ENCODE measurements at regions not wholly inside any gene's neighbourhood (a gene's known extent, or its start where the extent isn't known, plus 50 kb on each side); places are given as distances from the start of the nearest gene placed in this dataset.

DNA sequence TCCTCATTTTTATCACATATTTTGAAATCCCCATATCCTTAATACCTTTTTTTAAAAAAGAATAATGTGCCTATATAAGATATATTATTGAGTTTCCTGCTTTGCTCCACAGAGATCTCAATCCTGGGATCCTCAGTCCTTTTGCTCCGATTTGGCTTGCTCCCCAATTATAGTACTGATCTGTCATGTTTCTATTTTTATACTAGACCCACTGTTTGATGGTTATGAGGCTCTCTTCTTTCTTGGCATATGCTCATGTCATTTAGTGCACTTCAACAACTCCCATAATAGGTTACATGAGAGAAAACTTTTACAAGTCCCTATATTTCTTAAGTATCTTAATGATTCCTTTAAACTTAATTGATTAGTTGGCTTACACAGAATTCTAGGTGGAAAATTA is 958.5 kb upstream of the EPHA7 start:
- no peak for DNase-seq (ENCODE audit: low read depth in 2 of 2)

DNA sequence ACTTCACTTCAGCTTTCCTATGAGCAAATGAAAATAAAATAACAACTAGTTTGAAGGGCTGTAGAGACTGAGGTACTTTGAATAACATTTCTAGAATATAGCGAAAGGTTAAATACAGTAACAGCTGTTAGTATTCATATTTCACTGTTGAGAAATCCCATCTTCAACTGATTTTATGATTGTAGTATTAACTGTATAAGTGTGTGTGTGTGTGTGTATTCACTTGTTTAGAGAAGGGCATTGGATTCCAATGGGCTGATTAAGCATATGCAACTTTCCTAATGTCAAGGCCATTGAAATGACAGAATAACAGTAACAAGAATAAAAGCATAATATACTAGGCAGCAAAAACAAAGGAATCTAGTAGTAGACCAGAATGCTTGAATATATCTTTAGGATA is 957.5 kb upstream of the EPHA7 start:
- no peak for DNase-seq (ENCODE audit: low read depth in 2 of 2)

GRCh38 chr6:94372229-94372628 is 952.9 kb upstream of the EPHA7 start:
- no peak for DNase-seq (ENCODE audit: low read depth in 2 of 2)

DNA sequence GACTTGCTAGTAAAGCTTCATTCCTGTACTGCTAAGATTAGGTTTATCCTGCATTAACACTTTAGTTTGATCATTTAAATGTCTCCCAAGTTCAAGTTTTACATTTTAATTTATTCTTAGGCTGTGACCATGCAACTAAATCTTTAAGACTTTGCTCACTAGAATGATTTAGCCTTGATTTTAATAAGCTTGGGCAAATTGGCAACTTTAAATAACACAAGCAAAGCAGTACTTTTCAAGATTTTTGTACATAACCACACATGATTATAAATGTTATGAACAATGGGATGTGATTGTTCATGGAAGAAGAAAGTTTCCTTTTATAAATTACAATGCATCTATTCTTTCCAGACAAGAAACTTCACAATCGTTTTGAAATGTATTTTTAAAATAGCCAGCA is 948.0 kb upstream of the EPHA7 start:
- no peak for DNase-seq (ENCODE audit: low read depth in 2 of 2)

GRCh38 chr6:94362061-94362864 is 942.9 kb upstream of the EPHA7 start:
- DNase-seq (ENCODE audit: low read depth in 2 of 2): no peak

GRCh38 chr6:94361304-94362060 is 942.1 kb upstream of the EPHA7 start:
- no peak for DNase-seq (ENCODE audit: low read depth in 2 of 2)

- DNase-seq (ENCODE audit: low read depth in 2 of 2): no peak
Measured at GRCh38 chr6:94357381-94357980, 938.1 kb upstream of the EPHA7 start.

GRCh38 chr6:94350833-94351232 is 931.5 kb upstream of the EPHA7 start:
- no peak for DNase-seq (ENCODE audit: low read depth in 2 of 2)

- DNase-seq (ENCODE audit: low read depth in 2 of 2): no peak
Measured at GRCh38 chr6:94349227-94349626, 929.9 kb upstream of the EPHA7 start.

DNA sequence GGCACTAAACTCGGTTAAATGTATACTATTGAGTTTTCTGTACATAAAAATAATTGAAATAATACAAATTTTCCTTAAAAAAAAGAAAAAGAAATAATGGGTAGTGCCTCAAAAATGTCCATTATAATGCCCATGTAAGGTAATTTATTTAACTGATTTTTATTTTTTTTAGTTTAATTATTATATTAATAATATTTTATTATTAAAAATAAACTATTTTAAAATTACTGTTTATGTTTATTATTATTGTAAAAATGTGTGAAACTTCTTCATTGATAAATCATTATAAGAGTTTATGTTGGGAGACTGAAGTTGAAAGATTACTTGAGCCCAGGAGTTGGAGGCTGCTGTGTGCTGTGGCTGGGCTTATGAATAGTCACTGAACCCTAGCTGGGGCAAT is 925.5 kb upstream of the EPHA7 start:
- DNase-seq (ENCODE audit: low read depth in 2 of 2): no peak

- DNase-seq (ENCODE audit: low read depth in 2 of 2): no peak
Measured at GRCh38 chr6:94341173-94341572, 921.8 kb upstream of the EPHA7 start.

DNA sequence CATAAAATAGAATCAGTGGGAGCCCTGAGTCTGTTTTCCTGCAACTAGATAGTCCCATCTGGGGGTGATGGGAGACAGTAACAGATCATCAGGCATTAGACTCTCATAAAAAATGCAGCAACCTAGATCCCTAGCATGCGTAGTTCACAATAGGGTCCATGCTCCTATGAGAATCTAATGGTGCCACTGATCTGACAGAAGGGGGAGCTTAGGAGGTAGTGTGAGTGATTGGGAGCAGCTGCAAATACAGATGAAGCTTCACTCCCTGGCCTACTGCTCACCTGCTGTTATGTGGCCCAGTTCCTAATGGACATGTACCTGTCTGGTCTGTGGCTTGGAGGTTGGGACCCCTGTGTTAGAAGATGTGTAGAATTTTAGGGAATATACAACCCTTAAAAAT is 904.5 kb upstream of the EPHA7 start:
- DNase-seq (ENCODE audit: low read depth in 2 of 2): peak in 1 of 2 donors; percentile 18

DNA sequence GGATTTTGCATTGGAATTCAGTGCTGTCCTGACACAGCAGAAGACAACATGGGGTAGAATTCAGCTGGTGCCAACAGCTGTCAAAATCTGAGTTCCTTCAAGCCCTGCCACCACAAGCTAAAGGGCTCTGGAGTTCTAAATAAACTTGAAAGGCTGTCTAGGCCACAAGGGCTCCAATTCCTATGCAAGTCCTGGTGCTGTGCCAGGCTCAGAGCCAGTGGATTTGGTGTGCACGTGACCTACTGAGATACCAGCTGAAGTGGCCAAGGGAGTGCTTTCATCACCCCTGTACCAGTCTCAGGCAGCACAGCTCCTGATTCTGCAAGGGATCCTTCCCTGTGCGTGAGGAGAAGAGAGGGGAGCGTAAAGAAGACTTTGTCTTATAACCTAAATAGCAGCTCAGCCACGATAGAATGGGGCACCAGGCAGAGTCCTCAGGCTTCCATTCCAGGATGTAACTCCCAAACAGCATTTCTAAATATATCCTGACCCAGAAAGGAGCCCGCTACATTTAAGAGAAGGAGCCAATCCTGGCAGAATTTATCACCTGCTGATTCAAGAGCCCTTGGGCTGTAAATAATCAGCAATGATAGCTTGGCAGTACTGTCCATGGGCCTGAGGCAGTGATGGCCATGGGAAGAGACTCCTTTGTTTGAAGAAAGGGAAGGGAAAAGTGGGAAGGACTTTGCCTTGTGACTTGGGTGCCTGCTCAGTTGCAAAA is 881.2 kb upstream of the EPHA7 start:
- DNase-seq (ENCODE audit: low read depth in 2 of 2): no peak

GRCh38 chr6:94289131-94289530 is 869.8 kb upstream of the EPHA7 start:
- DNase-seq (ENCODE audit: low read depth in 2 of 2): no peak

DNA sequence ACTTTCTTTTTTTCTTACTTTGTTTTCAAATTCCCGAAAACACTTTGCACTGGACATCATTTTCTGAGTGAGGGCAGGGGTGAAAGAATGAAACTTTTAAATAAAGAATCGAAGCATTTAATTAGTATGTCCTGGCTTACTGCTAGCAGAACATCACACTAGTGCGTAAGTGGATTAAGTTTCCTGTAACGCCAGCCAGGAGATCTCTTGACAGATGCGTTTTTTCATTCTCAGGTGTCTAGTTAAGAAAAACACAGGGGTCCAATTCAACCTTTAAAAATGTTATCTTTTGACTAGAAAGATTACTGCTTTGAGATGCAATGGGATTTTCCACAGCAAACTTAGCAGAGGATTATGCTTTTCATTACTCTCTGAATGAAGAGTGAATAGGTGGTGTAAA is 858.8 kb upstream of the EPHA7 start:
- no peak for DNase-seq (ENCODE audit: low read depth in 2 of 2)

DNA sequence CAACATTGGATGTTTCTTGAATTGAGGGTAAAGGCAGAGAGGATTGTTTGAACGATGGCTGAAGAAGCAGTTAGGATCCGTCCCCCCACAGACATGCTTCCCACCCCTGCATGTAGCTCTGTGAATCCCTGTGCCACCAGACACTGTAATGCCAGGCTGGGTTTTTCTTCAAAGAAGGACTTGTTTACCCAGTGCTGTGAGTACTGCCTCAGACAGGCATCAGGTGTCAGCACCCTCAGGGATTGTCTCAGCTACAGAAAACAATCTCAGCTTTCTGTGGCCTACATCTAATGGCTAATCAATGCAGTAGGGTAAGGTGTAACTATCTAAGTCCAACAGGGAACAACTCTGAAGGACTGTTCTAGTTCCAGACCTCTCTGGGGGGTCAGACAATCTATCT is 853.0 kb upstream of the EPHA7 start:
- no peak for DNase-seq (ENCODE audit: low read depth in 2 of 2)

GRCh38 chr6:94270091-94270948 is 851.0 kb upstream of the EPHA7 start:
- DNase-seq (ENCODE audit: low read depth in 2 of 2): no peak

DNA sequence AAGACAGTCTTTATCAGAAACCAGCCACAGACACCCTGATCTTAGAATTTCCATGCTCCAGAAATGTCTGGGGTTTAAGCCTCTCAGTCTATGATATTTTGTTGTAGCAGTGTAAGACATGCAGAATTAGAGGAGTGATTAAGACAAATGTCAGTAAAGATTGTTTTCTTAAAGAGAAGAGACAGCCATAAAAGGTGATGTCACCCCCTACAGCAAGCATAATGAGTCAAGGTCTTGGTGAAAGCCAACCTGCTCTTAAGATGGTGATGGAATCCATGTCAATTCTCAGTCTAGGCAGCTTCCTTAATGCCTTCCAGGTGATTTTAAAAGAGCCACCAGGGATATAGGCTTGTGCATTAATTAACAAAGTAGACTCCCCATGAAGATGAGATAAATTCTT is 849.9 kb upstream of the EPHA7 start:
- DNase-seq (ENCODE audit: low read depth in 2 of 2): no peak

DNA sequence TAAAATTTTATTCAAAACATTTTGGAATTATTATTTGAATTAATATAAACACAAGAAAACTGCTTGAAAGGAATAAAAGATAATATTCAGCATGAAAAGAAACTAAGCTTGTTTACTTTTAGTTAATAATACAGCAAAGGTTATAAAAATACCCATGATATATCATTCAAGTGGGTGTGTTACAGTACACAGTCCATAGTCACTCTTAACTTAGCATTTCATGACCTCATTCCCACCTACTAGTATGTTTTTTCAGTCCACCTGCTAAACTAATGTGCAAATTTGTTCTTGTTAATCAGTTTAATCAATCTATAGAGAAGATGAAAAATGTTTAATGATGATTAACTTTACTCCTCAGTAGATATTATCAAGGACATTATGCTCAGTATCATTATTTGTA is 841.4 kb upstream of the EPHA7 start:
- DNase-seq (ENCODE audit: low read depth in 2 of 2): no peak

DNA sequence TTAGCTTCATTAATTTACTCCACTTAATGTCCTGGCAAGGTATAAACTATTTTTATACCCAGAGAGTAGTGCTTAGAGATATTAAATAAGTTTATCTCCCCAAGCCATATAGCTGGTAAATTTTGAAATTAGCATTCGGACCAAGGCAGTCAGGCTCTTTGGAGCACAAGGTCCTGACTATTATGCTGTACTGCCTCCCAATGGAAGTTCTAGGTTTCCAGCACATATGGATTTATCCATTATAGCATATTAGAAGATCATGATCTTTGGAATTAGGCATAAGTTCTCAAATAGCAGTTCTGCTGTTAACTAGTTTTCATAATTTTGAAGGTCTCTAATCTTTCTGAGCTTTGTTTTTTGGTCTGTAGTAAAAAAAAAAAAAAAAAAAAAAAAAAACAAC is 835.3 kb upstream of the EPHA7 start:
- no peak for DNase-seq (ENCODE audit: low read depth in 2 of 2)

DNA sequence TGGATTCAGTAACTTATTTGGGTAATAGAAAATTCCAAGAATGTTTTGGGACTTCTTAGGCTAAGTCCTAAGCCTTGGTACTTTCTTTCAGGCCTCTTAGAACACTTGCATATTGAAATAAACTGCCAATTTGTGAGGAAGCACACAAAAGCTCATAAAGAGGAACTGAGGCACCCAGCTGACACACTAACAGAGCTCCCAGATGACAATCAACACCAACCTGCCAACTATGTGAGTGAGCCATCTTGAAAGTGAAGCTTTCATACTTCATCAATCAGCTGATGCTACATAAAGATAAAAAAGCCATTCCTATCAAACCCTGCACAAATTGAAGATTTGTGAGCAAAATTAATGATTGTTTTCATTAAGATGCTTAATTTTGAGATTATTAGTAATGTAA is 832.5 kb upstream of the EPHA7 start:
- DNase-seq (ENCODE audit: low read depth in 2 of 2): no peak
